Nephron (organoid): ENCODE measurements at regions not wholly inside any gene's neighbourhood (a gene's known extent, or its start where the extent isn't known, plus 50 kb on each side); places are given as distances from the start of the nearest gene placed in this dataset.

ENCODE experiments used
- H3K27ac Mint-ChIP-seq, 3 experiments: 2 replicates each; pipeline ENCODE4 v1.8.0; 2020; ENCODE audit warnings: mixed read lengths in 3 of 3, mild to moderate bottlenecking in 2 of 3, moderate library complexity in 1 of 3
- H3K27me3 Mint-ChIP-seq: 2 replicates; pipeline ENCODE4 v1.8.0; 2021; ENCODE audit warnings: low read depth, mild to moderate bottlenecking, moderate library complexity, mixed read lengths
- H3K36me3 Mint-ChIP-seq: 2 replicates; pipeline ENCODE4 v1.8.0; 2020; ENCODE audit warnings: low read depth, mixed read lengths
- H3K4me1 Mint-ChIP-seq: 2 replicates; pipeline ENCODE4 v1.8.0; 2020; ENCODE audit warnings: mixed read lengths
- H3K4me3 Mint-ChIP-seq, 3 experiments: 2 replicates each; pipeline ENCODE4 v1.8.0; 2020; ENCODE audit warnings: mild to moderate bottlenecking in 3 of 3, mixed read lengths in 3 of 3, moderate library complexity in 2 of 3
- H3K9me3 Mint-ChIP-seq: 2 replicates; pipeline ENCODE4 v1.8.0; 2020; ENCODE audit warnings: mixed read lengths
- CTCF ChIP-seq, 3 experiments: fragments of 200-600 bp; sonication (generic); IDR thresholded peaks; one replicate each; pipeline ENCODE4 v1.5.0; 2021; ENCODE audit warnings: antibody characterized with exemption in 3 of 3; ENCODE audit not compliant: unreplicated experiment in 3 of 3

- no peak overlapping the region for H3K4me3 Mint-ChIP-seq
- H3K9me3 Mint-ChIP-seq = peaks cover 3% of the 10 kb centered on the region
- no peaks in the 10 kb centered on the region for H3K27me3 Mint-ChIP-seq
- TF ChIP-seq CTCF (IDR thresholded peaks at IDR 0.05; ENCODE audit: unreplicated experiment in 3 of 3) = no peak
- H3K27ac Mint-ChIP-seq = no peak overlapping the region
- H3K4me1 Mint-ChIP-seq = no peaks in the 10 kb centered on the region
- H3K36me3 Mint-ChIP-seq = no peaks in the 10 kb centered on the region
Measured at GRCh38 chr5:88606626-88607025, 276.4 kb downstream of the MEF2C start.

- H3K27ac Mint-ChIP-seq = no peak overlapping the region
- H3K27me3 Mint-ChIP-seq = no peaks in the 10 kb centered on the region
- H3K9me3 Mint-ChIP-seq = peaks cover 4% of the 10 kb centered on the region
- no peaks in the 10 kb centered on the region for H3K36me3 Mint-ChIP-seq
- TF ChIP-seq CTCF (IDR thresholded peaks at IDR 0.05; ENCODE audit: unreplicated experiment in 3 of 3) = no peak
- no peaks in the 10 kb centered on the region for H3K4me1 Mint-ChIP-seq
- H3K4me3 Mint-ChIP-seq = no peak overlapping the region
Measured at GRCh38 chr5:88606173-88606572, 276.8 kb downstream of the MEF2C start.

- peaks cover 5% of the 10 kb centered on the region for H3K9me3 Mint-ChIP-seq
- H3K27me3 Mint-ChIP-seq = no peaks in the 10 kb centered on the region
- no peak overlapping the region for H3K27ac Mint-ChIP-seq
- H3K36me3 Mint-ChIP-seq = no peaks in the 10 kb centered on the region
- no peak overlapping the region for H3K4me3 Mint-ChIP-seq
- TF ChIP-seq CTCF (IDR thresholded peaks at IDR 0.05; ENCODE audit: unreplicated experiment in 3 of 3) = peak in 1 of 3 experiments; percentile 24
- no peaks in the 10 kb centered on the region for H3K4me1 Mint-ChIP-seq
Measured at GRCh38 chr5:88602584-88602983, 280.4 kb downstream of the MEF2C start.

- H3K4me3 Mint-ChIP-seq = no peak overlapping the region
- TF ChIP-seq CTCF (IDR thresholded peaks at IDR 0.05; ENCODE audit: unreplicated experiment in 3 of 3) = no peak
- no peaks in the 10 kb centered on the region for H3K27me3 Mint-ChIP-seq
Measured at GRCh38 chr5:88594441-88594840, 288.5 kb downstream of the MEF2C start.

GRCh38 chr5:88588609-88589008, 294.4 kb downstream of the MEF2C start:
- no peaks in the 10 kb centered on the region for H3K36me3 Mint-ChIP-seq
- no peaks in the 10 kb centered on the region for H3K4me1 Mint-ChIP-seq
- H3K27me3 Mint-ChIP-seq = no peaks in the 10 kb centered on the region
- H3K4me3 Mint-ChIP-seq = no peak overlapping the region
- H3K9me3 Mint-ChIP-seq = peaks cover 16% of the 10 kb centered on the region
- H3K27ac Mint-ChIP-seq = no peak overlapping the region
- no peak for TF ChIP-seq CTCF (IDR thresholded peaks at IDR 0.05; ENCODE audit: unreplicated experiment in 3 of 3)

More at GRCh38 chr5:88594441-88594840, 288.5 kb downstream of the MEF2C start:
- no peaks in the 10 kb centered on the region for H3K4me1 Mint-ChIP-seq
- H3K36me3 Mint-ChIP-seq = no peaks in the 10 kb centered on the region
- no peak overlapping the region for H3K27ac Mint-ChIP-seq
- no peaks in the 10 kb centered on the region for H3K9me3 Mint-ChIP-seq

- Mint-ChIP-seq H3K27ac (no peak overlapping the region), H3K4me1 (no peaks in the 10 kb centered on the region), H3K4me3 (no peak overlapping the region), H3K9me3 (peaks cover 10% of the 10 kb centered on the region), H3K27me3 (no peaks in the 10 kb centered on the region), H3K36me3 (no peaks in the 10 kb centered on the region)
- no peak for TF ChIP-seq CTCF (IDR thresholded peaks at IDR 0.05; ENCODE audit: unreplicated experiment in 3 of 3)
Measured at GRCh38 chr5:88583471-88583870, 299.5 kb downstream of the MEF2C start.
